GM12878 (cell line): ENCODE measurements at regions not wholly inside any gene's neighbourhood (a gene's known extent, or its start where the extent isn't known, plus 50 kb on each side); places are given as distances from the start of the nearest gene placed in this dataset.

ENCODE experiments used
- ATAC-seq: fragments of 200-7000 bp; cut with Tn5 transposase; 3 replicates; pipeline ENCODE4 v1.9.1; 2020; ENCODE audit warnings: mild to moderate bottlenecking, moderate library complexity
- BruUV-seq: library from RNA; stranded (reverse); fragments of 400-500 nt; replicated peaks from 2 replicates; lab custom pipeline; 2021; lab: Mats Ljungman, UMichigan
- CTCF ChIA-PET: fragments of 300-600 bp; sonication (Branson Sonifier 250); formaldehyde crosslinking; extraction: SDS; loops from one replicate; lab custom pipeline; 2021; ENCODE audit warnings: inconsistent platforms; lab: Yijun Ruan, JAX
- POLR2A ChIA-PET: fragments of 350-600 bp; formaldehyde crosslinking; extraction: SDS; loops from one replicate; lab custom pipeline; 2021; ENCODE audit warnings: inconsistent platforms; lab: Charles Lee
- RAD21 ChIA-PET: fragments of 300-600 bp; sonication (Branson Sonifier 250); formaldehyde crosslinking; loops from one replicate; lab custom pipeline; 2023; ENCODE audit warnings: antibody characterized with exemption; ENCODE audit not compliant: unreplicated experiment; lab: Charles Lee
- SMC1A ChIA-PET: fragments of 300-600 bp; sonication (Branson Sonifier 250); formaldehyde crosslinking; loops from one replicate; lab custom pipeline; 2023; ENCODE audit not compliant: unreplicated experiment, uncharacterized antibody; lab: Charles Lee
- DNase-seq: peaks from one replicate; pipeline ENCODE4 v3.0.0-alpha.2; 2011; ENCODE audit warnings: low read depth, low spot score
- FAIRE-seq: peaks from 3 replicates; lab custom pipeline; 2011; peaks lifted over from hg19 to GRCh38; lab: Jason Lieb, UNC
- H2AFZ ChIP-seq: 2 replicates; pipeline ENCODE4 v1.6.0; 2011; ENCODE audit warnings: low read depth, low read length, control low read depth; ENCODE audit not compliant: control insufficient read depth
- H3K27ac ChIP-seq: 2 replicates; pipeline ENCODE4 v1.5.1; 2011; ENCODE audit warnings: control low read depth; ENCODE audit not compliant: control insufficient read depth, insufficient read depth
- H3K27me3 ChIP-seq, 2 experiments: replicated peaks in 1 of 2; 2 replicates each; pipeline versions ENCODE4 v1.6.0 to v1.6.1; 2011; ENCODE audit warnings: low read length in 1 of 2; ENCODE audit not compliant: control insufficient read depth in 2 of 2, insufficient read depth in 2 of 2
- H3K36me3 ChIP-seq, 2 experiments: 2 replicates each; pipeline ENCODE4 v1.5.1; 2011; ENCODE audit warnings: low read length in 1 of 2; ENCODE audit not compliant: control insufficient read depth in 2 of 2, insufficient read depth in 2 of 2
- H3K4me1 ChIP-seq: 2 replicates; pipeline ENCODE4 v1.6.1; 2011; ENCODE audit warnings: mild to moderate bottlenecking, low read length, moderate library complexity, mixed read lengths; ENCODE audit not compliant: control insufficient read depth, insufficient read depth
- H3K4me2 ChIP-seq: 2 replicates; pipeline ENCODE4 v1.6.0; 2011; ENCODE audit warnings: control low read depth; ENCODE audit not compliant: control insufficient read depth, insufficient read depth
- H3K4me3 ChIP-seq: fragments of 200-600 bp; sonication (generic); 2 replicates; pipeline ENCODE4 v1.5.1; 2016
- H3K79me2 ChIP-seq: 2 replicates; pipeline ENCODE4 v1.6.0; 2011; ENCODE audit warnings: low read length; ENCODE audit not compliant: control insufficient read depth, insufficient read depth
- H3K9ac ChIP-seq: 2 replicates; pipeline ENCODE4 v1.8.0; 2011; ENCODE audit warnings: low read length, control low read depth, mixed read lengths; ENCODE audit not compliant: control insufficient read depth, insufficient read depth
- H3K9me3 ChIP-seq: replicated peaks from 3 replicates; pipeline ENCODE4 v1.5.1; 2011; ENCODE audit warnings: mild to moderate bottlenecking, low read length; ENCODE audit not compliant: control insufficient read depth, insufficient read depth
- H4K20me1 ChIP-seq: 2 replicates; pipeline ENCODE4 v1.6.0; 2011; ENCODE audit not compliant: control insufficient read depth, insufficient read depth
- CBX5 ChIP-seq: sonication (generic); IDR thresholded peaks from 2 replicates; pipeline ENCODE4 v1.6.1; 2016; ENCODE audit warnings: low read depth, moderate library complexity, mild to moderate bottlenecking, inconsistent platforms
- ESRRA ChIP-seq: IDR thresholded peaks from 2 replicates; pipeline ENCODE4 v1.6.1; 2012; ENCODE audit warnings: mild to moderate bottlenecking, low read length, improper control_type of control experiment
- FOXK2 ChIP-seq: fragments of 450-650 bp; IDR thresholded peaks from 2 replicates; pipeline ENCODE4 v1.6.1; 2017; ENCODE audit warnings: mild to moderate bottlenecking, moderate library complexity
- MLLT1 ChIP-seq: fragments of 450-650 bp; IDR thresholded peaks from 2 replicates; pipeline ENCODE4 v1.6.1; 2016; ENCODE audit warnings: mild to moderate bottlenecking
- NBN ChIP-seq: fragments of 450-650 bp; IDR thresholded peaks from 2 replicates; pipeline ENCODE4 v1.6.1; 2016
- PBX3 ChIP-seq: IDR thresholded peaks from 2 replicates; pipeline ENCODE4 v1.6.1; 2011; ENCODE audit warnings: mild to moderate bottlenecking, low read depth, low read length, moderate library complexity; ENCODE audit not compliant: insufficient replicate concordance
- POLR2AphosphoS2 ChIP-seq: IDR thresholded peaks from 2 replicates; pipeline ENCODE4 v1.6.1; 2011; ENCODE audit warnings: low read depth, mild to moderate bottlenecking, low read length, improper control_type of control experiment, moderate library complexity
- RAD21 ChIP-seq: IDR thresholded peaks from 2 replicates; pipeline ENCODE4 v1.6.1; 2011; ENCODE audit warnings: mild to moderate bottlenecking, low read depth, low read length, moderate library complexity; ENCODE audit not compliant: insufficient read depth
- RAD51 ChIP-seq: fragments of 450-650 bp; IDR thresholded peaks from 2 replicates; pipeline ENCODE4 v1.6.1; 2016; ENCODE audit warnings: moderate library complexity, mild to moderate bottlenecking, inconsistent platforms
- RELA ChIP-seq: fragments of 450-650 bp; IDR thresholded peaks from 2 replicates; pipeline ENCODE4 v1.8.0; 2014; ENCODE audit warnings: borderline replicate concordance; ENCODE audit not compliant: partially characterized antibody
- RELB ChIP-seq: fragments of 450-650 bp; IDR thresholded peaks from 2 replicates; pipeline ENCODE4 v1.6.1; 2017; ENCODE audit warnings: low read depth, mild to moderate bottlenecking, moderate library complexity
- TCF12 ChIP-seq: IDR thresholded peaks from 2 replicates; pipeline ENCODE4 v1.6.1; 2011; ENCODE audit warnings: low read depth, mild to moderate bottlenecking, low read length
- ZNF24 ChIP-seq: fragments of 450-650 bp; IDR thresholded peaks from 2 replicates; pipeline ENCODE4 v1.6.1; 2017; ENCODE audit warnings: antibody characterized with exemption, mild to moderate bottlenecking
- ZNF592 ChIP-seq: fragments of 450-650 bp; IDR thresholded peaks from 2 replicates; pipeline ENCODE4 v1.6.1; 2017; ENCODE audit warnings: mild to moderate bottlenecking, moderate library complexity
- ZNF622 ChIP-seq: fragments of 450-650 bp; IDR thresholded peaks from 2 replicates; pipeline ENCODE4 v1.6.1; 2017; ENCODE audit warnings: mild to moderate bottlenecking, inconsistent platforms
- WGBS: methylation state at CpG from one replicate; pipeline ENCODE4 v1.1.6; 2016; ENCODE audit warnings: low lambda C conversion rate; ENCODE audit not compliant: insufficient replicate concordance, insufficient coverage; ENCODE audit errors: missing lambda C conversion rate; 5-methylcytosine and 5-hydroxymethylcytosine counted together
- in situ Hi-C: fragments of 300-500 bp; cut with MboI; formaldehyde crosslinking; loops from 9 replicates; pipeline ENCODE4 v1.14.3; 2018; ENCODE audit warnings: mixed read lengths
- intact Hi-C: fragments of 100-400 bp; cut with micrococcal nuclease; formaldehyde crosslinking; loops from one replicate; pipeline ENCODE4 v1.14.2; 2022; ENCODE audit not compliant: unreplicated experiment

GRCh38 chr2:149687052-149687427 is 99.5 kb upstream of the MMADHC start (continued):
- TF ChIP-seq PBX3 (no peak), CBX5 (no peak), RELA (no peak), ZNF592 (no peak)

- H3K9ac ChIP-seq = no peak overlapping the region
- in situ Hi-C loops = no loop called here
- H3K4me3 ChIP-seq = no peak overlapping the region
- RAD21 ChIA-PET = no interaction called here
- H4K20me1 ChIP-seq = no peaks in the 10 kb centered on the region
- FAIRE-seq = no peak
- BruUV-seq = no TSS peak
- intact Hi-C loops = no loop called here
- no peaks in the 10 kb centered on the region for H3K9me3 ChIP-seq
- SMC1A ChIA-PET = no interaction called here
- H3K79me2 ChIP-seq = no peaks in the 10 kb centered on the region
- H3K4me2 ChIP-seq = no peak overlapping the region
- no peak overlapping the region for H2AFZ ChIP-seq
- H3K4me1 ChIP-seq = no peaks in the 10 kb centered on the region
- TF ChIP-seq TCF12 (no peak), NBN (no peak), RELB (no peak), POLR2AphosphoS2 (no peak), ESRRA (no peak), RAD51 (no peak), ZNF24 (no peak), FOXK2 (no peak), RAD21 (no peak), ZNF622 (no peak), MLLT1 (no peak)
- H3K27me3 ChIP-seq = no peaks in the 10 kb centered on the region
- H3K27ac ChIP-seq = no peak overlapping the region
- no peak for ATAC-seq
- no peak for DNase-seq
- 3% methylated on average over 6 of the region's 6 CpGs for WGBS
- CTCF ChIA-PET = no interaction called here
- H3K36me3 ChIP-seq = no peaks in the 10 kb centered on the region
- POLR2A ChIA-PET = no interaction called here
Measured at GRCh38 chr2:149686136-149687051, 98.8 kb upstream of the MMADHC start.
